ENCODE measurements at regions not wholly inside any gene's neighbourhood (a gene's known extent, or its start where the extent isn't known, plus 50 kb on each side); places are given as distances from the start of the nearest gene placed in this dataset.
"Not testable (repeated sequence)": the region's sequence is repeated elsewhere in the genome, so short reads cannot be mapped to it uniquely, and the experiment has no call there.

- DNase-seq, result no peak
Measured at GRCh38 chr6:4488389-4488788, 287.8 kb upstream of the CDYL start.

GRCh38 chr6:4487538-4487937 lies 288.7 kb upstream of the CDYL start:
- DNase-seq, result peak; percentile 4

GRCh38 chr6:4486568-4487315 lies 289.5 kb upstream of the CDYL start:
- DNase-seq, result no peak

GRCh38 chr6:4485735-4486134 lies 290.5 kb upstream of the CDYL start:
- DNase-seq, result no peak

GRCh38 chr6:4482461-4482860 lies 293.7 kb upstream of the CDYL start:
- DNase-seq, result no peak

- DNase-seq, result no peak
Measured at GRCh38 chr6:4480788-4481735, 295.1 kb upstream of the CDYL start.

- DNase-seq, result no peak
Measured at GRCh38 chr6:4478098-4478497, 298.1 kb upstream of the CDYL start.

GRCh38 chr6:4474810-4475209 lies 301.4 kb upstream of the CDYL start:
- no peak for DNase-seq

- no peak for DNase-seq
Measured at GRCh38 chr6:4472969-4473642, 303.1 kb upstream of the CDYL start.

GRCh38 chr6:4472222-4472621 lies 304.0 kb upstream of the CDYL start:
- no peak for DNase-seq

GRCh38 chr6:4471515-4471914 lies 304.7 kb upstream of the CDYL start:
- DNase-seq, result not testable (repeated sequence)

- DNase-seq, result no peak
Measured at GRCh38 chr6:4470698-4471210, 305.4 kb upstream of the CDYL start.

GRCh38 chr6:4466769-4467480 lies 309.3 kb upstream of the CDYL start:
- peak; percentile 64 for DNase-seq

- DNase-seq, result peak; percentile 83
Measured at GRCh38 chr6:4466261-4466660, 309.9 kb upstream of the CDYL start.

GRCh38 chr6:4464638-4465037 lies 311.6 kb upstream of the CDYL start:
- DNase-seq, result no peak

GRCh38 chr6:4463236-4463635 lies 313.0 kb upstream of the CDYL start:
- no peak for DNase-seq

- DNase-seq, result peak; percentile 6
Measured at GRCh38 chr6:4460586-4461475, 315.4 kb upstream of the CDYL start.

GRCh38 chr6:4459996-4460395 lies 316.2 kb upstream of the CDYL start:
- no peak for DNase-seq

GRCh38 chr6:4459032-4459431 lies 317.2 kb upstream of the CDYL start:
- peak; percentile 96 for DNase-seq

- no peak for DNase-seq
Measured at GRCh38 chr6:4451718-4452117, 316.3 kb upstream of the ECI2 start.

GRCh38 chr6:4451081-4451480 lies 315.7 kb upstream of the ECI2 start:
- DNase-seq, result no peak
